ENCODE measurements at regions not wholly inside any gene's neighbourhood (a gene's known extent, or its start where the extent isn't known, plus 50 kb on each side); places are given as distances from the start of the nearest gene placed in this dataset.

DNA sequence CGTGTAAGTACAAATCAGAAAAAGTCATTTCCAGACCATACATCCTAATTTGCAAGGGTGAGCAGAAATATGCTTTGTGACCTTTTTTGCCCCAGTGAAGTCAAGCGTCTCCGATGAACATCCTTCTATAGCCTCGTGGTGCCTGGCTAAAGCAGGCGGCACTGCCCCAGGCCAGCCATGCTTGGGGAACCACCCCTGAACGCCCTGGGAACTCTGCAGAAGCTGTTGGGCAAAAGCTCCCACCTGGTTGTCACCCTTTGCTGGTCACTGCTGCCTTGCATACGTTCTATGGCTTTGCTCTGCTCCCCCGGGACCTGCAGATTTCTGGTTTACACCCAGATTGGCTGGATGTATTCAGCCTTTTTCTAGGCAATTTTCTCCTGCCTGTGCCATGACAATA, 256.4 kb downstream of the SS18 start:
- no peak overlapping the region for H3K4me3 Mint-ChIP-seq
- H3K27ac Mint-ChIP-seq = no peak overlapping the region
- H3K9me3 Mint-ChIP-seq = peaks cover 2% of the 10 kb centered on the region
- peaks cover 14% of the 10 kb centered on the region for H3K4me1 Mint-ChIP-seq
- H3K36me3 Mint-ChIP-seq (ENCODE audit: low read depth) = no peaks in the 10 kb centered on the region
- TF ChIP-seq CTCF (IDR thresholded peaks at IDR 0.05; ENCODE audit: unreplicated experiment in 3 of 3) = no peak
- H3K27me3 Mint-ChIP-seq (ENCODE audit: low read depth) = peaks cover 7% of the 10 kb centered on the region

GRCh38 chr18:25832001-25832604, 258.3 kb downstream of the SS18 start:
- Mint-ChIP-seq H3K27me3 (ENCODE audit: low read depth) (peaks cover 7% of the 10 kb centered on the region), H3K36me3 (ENCODE audit: low read depth) (no peaks in the 10 kb centered on the region)

DNA sequence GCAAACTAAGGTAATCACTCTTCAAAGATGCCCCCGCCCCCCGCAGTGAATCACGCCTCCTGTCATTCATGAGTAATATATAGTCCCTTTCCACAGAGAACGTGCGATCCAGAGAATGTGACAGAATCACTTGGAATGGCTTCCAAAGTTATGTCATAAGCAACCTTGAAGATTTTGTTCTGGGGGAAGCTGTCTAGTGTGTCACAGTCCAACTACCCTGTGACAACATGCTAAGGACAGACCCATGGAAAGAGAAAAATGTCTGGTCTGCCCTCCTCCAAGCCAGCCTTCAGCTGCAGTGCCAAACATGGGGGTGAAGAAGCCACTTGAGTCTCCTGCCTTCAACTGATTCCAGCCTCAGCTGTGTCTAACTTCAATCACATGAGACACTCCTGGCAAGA, 259.1 kb downstream of the SS18 start:
- H3K4me1 Mint-ChIP-seq = peaks cover 32% of the 10 kb centered on the region
- H3K4me3 Mint-ChIP-seq = no peak overlapping the region
- TF ChIP-seq CTCF (IDR thresholded peaks at IDR 0.05; ENCODE audit: unreplicated experiment in 3 of 3) = no peak
- H3K36me3 Mint-ChIP-seq (ENCODE audit: low read depth) = no peaks in the 10 kb centered on the region
- H3K27ac Mint-ChIP-seq = peak overlapping the region in 1 of 3 experiments; percentile 40
- no peaks in the 10 kb centered on the region for H3K9me3 Mint-ChIP-seq
- peaks cover 3% of the 10 kb centered on the region for H3K27me3 Mint-ChIP-seq (ENCODE audit: low read depth)

More at GRCh38 chr18:25832001-25832604, 258.3 kb downstream of the SS18 start:
- no peak overlapping the region for H3K4me3 Mint-ChIP-seq
- TF ChIP-seq CTCF (IDR thresholded peaks at IDR 0.05; ENCODE audit: unreplicated experiment in 3 of 3) = peak; percentile 49 to 69 (median 61)
- peaks cover 27% of the 10 kb centered on the region for H3K4me1 Mint-ChIP-seq
- H3K9me3 Mint-ChIP-seq = peaks cover 2% of the 10 kb centered on the region
- peak overlapping the region in 1 of 3 experiments; percentile 40 for H3K27ac Mint-ChIP-seq

GRCh38 chr18:25830787-25831186, 259.6 kb downstream of the SS18 start:
- Mint-ChIP-seq H3K27ac (no peak overlapping the region), H3K9me3 (no peaks in the 10 kb centered on the region), H3K36me3 (ENCODE audit: low read depth) (no peaks in the 10 kb centered on the region), H3K4me3 (no peak overlapping the region), H3K27me3 (ENCODE audit: low read depth) (peaks cover 3% of the 10 kb centered on the region), H3K4me1 (peaks cover 37% of the 10 kb centered on the region)
- no peak for TF ChIP-seq CTCF (IDR thresholded peaks at IDR 0.05; ENCODE audit: unreplicated experiment in 3 of 3)

DNA sequence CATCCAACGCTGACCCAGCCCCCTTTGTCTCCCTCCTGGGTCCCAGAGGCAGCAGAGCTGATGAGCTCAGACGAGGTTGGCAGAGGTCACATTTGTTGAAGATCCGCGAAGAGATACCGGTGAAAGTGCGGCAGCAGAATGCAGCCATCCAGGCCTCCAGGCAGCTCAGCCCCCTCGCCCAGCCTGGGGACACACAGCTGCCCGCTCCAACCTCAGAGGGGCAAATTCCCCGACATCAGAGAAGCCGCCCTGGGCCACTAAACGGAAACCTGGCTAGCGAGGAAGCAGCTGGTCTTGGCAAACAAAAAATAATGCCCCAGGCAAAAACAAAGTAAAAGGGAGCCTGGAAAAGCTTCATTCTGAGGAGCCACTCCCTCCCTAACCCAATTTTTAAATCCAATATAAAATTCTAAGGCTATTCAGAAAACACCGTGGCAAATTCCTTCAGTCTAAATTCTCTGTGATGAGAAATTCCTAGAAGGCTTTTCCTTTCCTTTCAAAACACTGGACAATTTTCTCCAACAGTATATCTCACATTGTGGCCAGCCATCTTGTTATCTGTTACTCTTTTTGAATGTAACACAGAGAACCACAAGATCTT, 262.4 kb downstream of the SS18 start:
- H3K4me3 Mint-ChIP-seq = no peak overlapping the region
- peaks cover 3% of the 10 kb centered on the region for H3K9me3 Mint-ChIP-seq
- H3K36me3 Mint-ChIP-seq (ENCODE audit: low read depth) = no peaks in the 10 kb centered on the region
- H3K4me1 Mint-ChIP-seq = peaks cover 46% of the 10 kb centered on the region
- H3K27me3 Mint-ChIP-seq (ENCODE audit: low read depth) = peaks cover 3% of the 10 kb centered on the region
- peak overlapping the region; percentile 24 to 59 (median 28) for H3K27ac Mint-ChIP-seq
- no peak for TF ChIP-seq CTCF (IDR thresholded peaks at IDR 0.05; ENCODE audit: unreplicated experiment in 3 of 3)

DNA sequence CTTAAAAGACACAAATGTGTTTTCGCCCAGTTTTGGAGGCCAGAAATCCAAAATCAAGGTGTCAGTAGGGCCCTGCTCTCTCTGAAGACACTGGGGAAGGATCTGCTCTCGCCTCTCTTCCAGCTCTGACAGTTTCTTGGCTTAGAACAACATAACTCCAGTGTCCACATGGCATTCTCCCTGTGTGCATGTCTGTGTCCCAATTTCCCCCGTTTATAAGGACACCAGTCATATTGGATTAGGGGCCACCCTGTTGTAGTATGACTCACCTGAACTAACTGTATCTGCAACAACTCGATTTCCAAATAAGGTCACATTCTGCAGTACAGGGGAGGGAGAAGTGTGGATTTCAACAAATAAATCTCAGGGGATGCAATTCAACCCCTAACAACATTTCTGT, 263.2 kb downstream of the SS18 start:
- Mint-ChIP-seq H3K27me3 (ENCODE audit: low read depth) (peaks cover 3% of the 10 kb centered on the region), H3K27ac (peak overlapping the region in 2 of 3 experiments; percentile 28 to 40), H3K4me1 (peaks cover 46% of the 10 kb centered on the region), H3K9me3 (peaks cover 6% of the 10 kb centered on the region), H3K4me3 (no peak overlapping the region), H3K36me3 (ENCODE audit: low read depth) (no peaks in the 10 kb centered on the region)
- TF ChIP-seq CTCF (IDR thresholded peaks at IDR 0.05; ENCODE audit: unreplicated experiment in 3 of 3) = no peak
